ENCODE measurements at regions not wholly inside any gene's neighbourhood (a gene's known extent, or its start where the extent isn't known, plus 50 kb on each side); places are given as distances from the start of the nearest gene placed in this dataset.
A peak's percentile ranks its signal among the peaks of the same experiment; 100 is the strongest.

GRCh38 chr15:66993874-66994696 lies 71.3 kb upstream of the SMAD3 start:
- H3K9me3 ChIP-seq (ENCODE audit: insufficient read depth in 2 of 2, low read depth in 1 of 2, low read length in 1 of 2) = no peaks in the 10 kb centered on the region
- no peak overlapping the region for H2BK15ac ChIP-seq (ENCODE audit: low read length)
- H3K79me1 ChIP-seq (ENCODE audit: low read depth, low read length) = no peaks in the 10 kb centered on the region
- no peak overlapping the region for H3K27ac ChIP-seq (ENCODE audit: low read depth, low read length)
- H2BK5ac ChIP-seq (ENCODE audit: low read depth, low read length) = no peak overlapping the region
- no peak overlapping the region for H2AK5ac ChIP-seq (ENCODE audit: low read depth, low read length)
- no peak overlapping the region for H3K4ac ChIP-seq (replicated peaks; ENCODE audit: insufficient read length, low read depth, low read length)
- H3K18ac ChIP-seq (ENCODE audit: extremely low read depth, low read length) = no peak overlapping the region
- no peaks in the 10 kb centered on the region for H3K36me3 ChIP-seq (ENCODE audit: control insufficient read depth in 2 of 4, insufficient read depth in 4 of 4, low read length in 3 of 4)
- H3K9ac ChIP-seq (replicated peaks in 1 of 4; ENCODE audit: extremely low read depth in 1 of 4, low read depth in 3 of 4, low read length in 3 of 4) = no peak overlapping the region
- H4K91ac ChIP-seq (replicated peaks; ENCODE audit: insufficient read length, low read length) = no peak overlapping the region
- H3K27me3 ChIP-seq (replicated peaks in 1 of 4; ENCODE audit: control insufficient read depth in 3 of 4, extremely low read depth in 1 of 4, insufficient read depth in 3 of 4, low read length in 3 of 4) = no peaks in the 10 kb centered on the region
- no peak overlapping the region for H3K4me2 ChIP-seq (ENCODE audit: insufficient read depth in 1 of 2, low read depth in 2 of 2, low read length in 2 of 2)
- H3K14ac ChIP-seq (ENCODE audit: insufficient read length) = no peak overlapping the region
- DNase-seq (ENCODE audit: low read depth in 1 of 2, low spot score in 2 of 2) (peak in 1 of 2 experiments; percentile 32), FAIRE-seq (no peak)
- no peaks in the 10 kb centered on the region for H3K23me2 ChIP-seq (ENCODE audit: low read depth, low read length)
- no peak overlapping the region for H4K5ac ChIP-seq (ENCODE audit: insufficient read length, low read depth, low read length)
- no peak overlapping the region for H3K4me3 ChIP-seq (ENCODE audit: extremely low read depth in 1 of 4, insufficient read depth in 2 of 4, low read depth in 3 of 4, low read length in 4 of 4)
- H4K20me1 ChIP-seq (replicated peaks in 1 of 2; ENCODE audit: control insufficient read depth in 1 of 2, insufficient read depth in 2 of 2, low read length in 2 of 2) = no peaks in the 10 kb centered on the region
- no peak overlapping the region for H2BK12ac ChIP-seq (ENCODE audit: low read depth, low read length)
- no peaks in the 10 kb centered on the region for H3K4me1 ChIP-seq (replicated peaks in 1 of 4; ENCODE audit: control insufficient read depth in 3 of 4, insufficient read depth in 4 of 4, low read length in 3 of 4)
- POLR2A ChIA-PET (ENCODE audit: partially characterized antibody) = no interaction called here
- CTCF ChIA-PET (ENCODE audit: partially characterized antibody) = interaction anchor here (1.2 kb wide), 1 partner anchor 49 kb away, joined by 3 read pairs; no protein-coding TSS in a partner anchor
- H2AFZ ChIP-seq (ENCODE audit: low read length) = no peak overlapping the region
- no peak overlapping the region for H2BK20ac ChIP-seq (ENCODE audit: low read length)
- H3K56ac ChIP-seq (replicated peaks; ENCODE audit: insufficient read length, low read depth, low read length) = no peak overlapping the region
- H3K23ac ChIP-seq (ENCODE audit: insufficient read length) = no peak overlapping the region
- 90% methylated on average over 12 of the region's 12 CpGs; no CpG with 5 or more reads in 1 of the 2 experiments for WGBS, 2 experiments (ENCODE audit: extremely low coverage in 1 of 2, insufficient coverage in 1 of 2, insufficient read length in 1 of 2, insufficient replicate concordance in 2 of 2, low coverage in 1 of 2, low lambda C conversion rate in 2 of 2, missing lambda C conversion rate in 1 of 2)
- no peak overlapping the region for H4K8ac ChIP-seq (ENCODE audit: extremely low read depth, insufficient read depth, low read length)
- no peaks in the 10 kb centered on the region for H3K79me2 ChIP-seq (ENCODE audit: control insufficient read depth in 1 of 2, insufficient read depth in 2 of 2, low read length in 2 of 2)
- H2BK120ac ChIP-seq (replicated peaks; ENCODE audit: low read depth, low read length) = no peak overlapping the region
- no peak for TF ChIP-seq JUND (IDR thresholded peaks at IDR 0.05; ENCODE audit: low read length)
- no peak for TF ChIP-seq USF2 (IDR thresholded peaks at IDR 0.05; ENCODE audit: low read length)
- no peak for TF ChIP-seq HDAC2 (IDR thresholded peaks at IDR 0.05; ENCODE audit: borderline replicate concordance in 1 of 2, low read depth in 2 of 2, low read length in 2 of 2)
- TF ChIP-seq TBP (IDR thresholded peaks at IDR 0.05; ENCODE audit: low read depth, low read length) = no peak
